Fibroblast of upper back skin (primary cell): ENCODE measurements at regions not wholly inside any gene's neighbourhood (a gene's known extent, or its start where the extent isn't known, plus 50 kb on each side); places are given as distances from the start of the nearest gene placed in this dataset.
A peak's percentile ranks its signal among the peaks of the same experiment; 100 is the strongest.
"Not testable (repeated sequence)": the region's sequence is repeated elsewhere in the genome, so short reads cannot be mapped to it uniquely, and the experiment has no call there.

Experiments
- DNase-seq: peaks from one replicate; pipeline ENCODE4 v3.0.0-alpha.2; 2013

- DNase-seq, result peak; percentile 42
Observed at GRCh38 chr12:67457778-67458665, 188.9 kb downstream of the CAND1 start.

- DNase-seq, result peak; percentile 68
Observed at GRCh38 chr12:67459173-67459572, 189.4 kb upstream of the DYRK2 start.

GRCh38 chr12:67459578-67459977 lies 189.0 kb upstream of the DYRK2 start:
- no peak for DNase-seq

GRCh38 chr12:67460388-67460787 lies 188.2 kb upstream of the DYRK2 start:
- DNase-seq, result no peak

- no peak for DNase-seq
Observed at GRCh38 chr12:67468549-67469245, 179.8 kb upstream of the DYRK2 start.

GRCh38 chr12:67469666-67470065 lies 178.9 kb upstream of the DYRK2 start:
- DNase-seq, result peak; percentile 45

- DNase-seq, result no peak
Observed at GRCh38 chr12:67471810-67472209, 176.7 kb upstream of the DYRK2 start.

- no peak for DNase-seq
Observed at GRCh38 chr12:67472539-67472938, 176.0 kb upstream of the DYRK2 start.

GRCh38 chr12:67474934-67475620 lies 173.5 kb upstream of the DYRK2 start:
- peak; percentile 30 for DNase-seq

- DNase-seq, result no peak
Observed at GRCh38 chr12:67475725-67476124, 172.8 kb upstream of the DYRK2 start.

GRCh38 chr12:67477681-67478265 lies 170.8 kb upstream of the DYRK2 start:
- no peak for DNase-seq

- peak; percentile 87 for DNase-seq
Observed at GRCh38 chr12:67482751-67483661, 165.5 kb upstream of the DYRK2 start.

GRCh38 chr12:67483871-67484554 lies 164.5 kb upstream of the DYRK2 start:
- DNase-seq, result no peak

GRCh38 chr12:67484791-67485480 lies 163.6 kb upstream of the DYRK2 start:
- no peak for DNase-seq

- DNase-seq, result no peak
Observed at GRCh38 chr12:67486671-67487070, 161.9 kb upstream of the DYRK2 start.

- DNase-seq, result not testable (repeated sequence)
Observed at GRCh38 chr12:67488349-67488748, 160.2 kb upstream of the DYRK2 start.

GRCh38 chr12:67489007-67489406 lies 159.5 kb upstream of the DYRK2 start:
- no peak for DNase-seq

- no peak for DNase-seq
Observed at GRCh38 chr12:67496581-67496980, 152.0 kb upstream of the DYRK2 start.

GRCh38 chr12:67498991-67499390 lies 149.6 kb upstream of the DYRK2 start:
- no peak for DNase-seq

GRCh38 chr12:67501362-67501761 lies 147.2 kb upstream of the DYRK2 start:
- DNase-seq, result no peak

GRCh38 chr12:67504026-67504425 lies 144.5 kb upstream of the DYRK2 start:
- DNase-seq, result no peak
